Tibial nerve (tissue), 4 donors: ENCODE measurements at regions not wholly inside any gene's neighbourhood (a gene's known extent, or its start where the extent isn't known, plus 50 kb on each side); places are given as distances from the start of the nearest gene placed in this dataset.

Source experiments
- DNase-seq, 2 donors: peaks; one replicate each; pipeline ENCODE4 v3.0.0-alpha.2; 2019; ENCODE audit warnings: low spot score in 2 of 2
- H3K27ac ChIP-seq, 4 donors: fragments of 200-600 bp; sonication (generic) in 3 of 4; one replicate each; pipeline ENCODE4 v1.5.1; 2017 to 2019; ENCODE audit warnings: mild to moderate bottlenecking in 1 of 4
- H3K27me3 ChIP-seq, 2 donors: fragments of 200-600 bp; sonication (generic) in 1 of 2; one replicate each; pipeline versions ENCODE4 v1.5.1 to v1.6.0; 2017 to 2019
- H3K36me3 ChIP-seq, 3 donors: fragments of 200-600 bp; sonication (generic); one replicate each; pipeline ENCODE4 v1.5.1; 2018 to 2019
- H3K4me1 ChIP-seq, 4 donors: fragments of 200-600 bp; sonication (generic) in 3 of 4; one replicate each; pipeline ENCODE4 v1.5.1; 2017 to 2019
- H3K4me3 ChIP-seq, 4 donors: fragments of 200-600 bp; sonication (generic) in 3 of 4; one replicate each; pipeline ENCODE4 v1.5.1; 2017 to 2019; ENCODE audit warnings: mild to moderate bottlenecking in 1 of 4, moderate library complexity in 1 of 4
- H3K9me3 ChIP-seq, 4 donors: fragments of 200-600 bp; sonication (generic) in 3 of 4; one replicate each; pipeline ENCODE4 v1.5.1; 2017 to 2019
- EP300 ChIP-seq, 2 donors: sonication (generic); formaldehyde crosslinking; IDR thresholded peaks; one replicate each; pipeline ENCODE4 v1.6.1; 2017; ENCODE audit warnings: antibody characterized with exemption in 2 of 2, mild to moderate bottlenecking in 1 of 2
- POLR2A ChIP-seq, 2 donors: fragments of 450-650 bp; IDR thresholded peaks; one replicate each; pipeline ENCODE4 v1.6.1; 2017; ENCODE audit warnings: antibody characterized with exemption in 2 of 2, mild to moderate bottlenecking in 2 of 2, moderate library complexity in 2 of 2
- WGBS, 2 donors: methylation state at CpG; one replicate each; pipeline ENCODE4 v1.1.5; 2018; 5-methylcytosine and 5-hydroxymethylcytosine counted together
- TF ChIP-seq, protein P1 (sequence below), 5 experiments: fragments of 200-600 bp in 3 of 5; fragments of 450-650 bp in 2 of 5; sonication (generic) in 3 of 5; IDR thresholded peaks; one replicate each; pipeline ENCODE4 v1.5.1; 2016 to 2019; ENCODE audit warnings: antibody characterized with exemption in 5 of 5, mild to moderate bottlenecking in 3 of 5, moderate library complexity in 2 of 5

DNA sequence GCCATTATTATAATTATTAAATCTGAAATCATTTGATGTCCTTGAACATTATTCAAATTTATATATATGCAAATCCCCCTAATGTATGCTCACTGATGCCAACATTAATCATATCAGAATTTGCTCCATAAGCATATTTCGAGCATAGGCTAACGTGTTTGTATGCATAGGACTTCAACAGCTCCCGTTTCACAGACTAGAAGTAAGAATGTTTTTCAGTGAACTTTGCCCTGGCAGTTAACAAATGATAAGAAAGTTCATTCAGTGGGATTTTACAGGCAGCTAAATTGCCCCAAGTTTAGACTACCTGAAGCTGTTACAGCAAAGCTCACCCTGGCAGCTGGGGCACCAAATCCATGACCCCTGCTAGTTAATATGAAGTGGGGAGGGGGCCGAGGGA is 272.0 kb downstream of the LNPK start:
- H3K4me3 ChIP-seq = no peak overlapping the region
- no peak overlapping the region for H3K27ac ChIP-seq
- TF ChIP-seq POLR2A (IDR thresholded peaks at IDR 0.05) (no peak), EP300 (IDR thresholded peaks at IDR 0.05) (no peak)
- TF ChIP-seq, protein P1, sequence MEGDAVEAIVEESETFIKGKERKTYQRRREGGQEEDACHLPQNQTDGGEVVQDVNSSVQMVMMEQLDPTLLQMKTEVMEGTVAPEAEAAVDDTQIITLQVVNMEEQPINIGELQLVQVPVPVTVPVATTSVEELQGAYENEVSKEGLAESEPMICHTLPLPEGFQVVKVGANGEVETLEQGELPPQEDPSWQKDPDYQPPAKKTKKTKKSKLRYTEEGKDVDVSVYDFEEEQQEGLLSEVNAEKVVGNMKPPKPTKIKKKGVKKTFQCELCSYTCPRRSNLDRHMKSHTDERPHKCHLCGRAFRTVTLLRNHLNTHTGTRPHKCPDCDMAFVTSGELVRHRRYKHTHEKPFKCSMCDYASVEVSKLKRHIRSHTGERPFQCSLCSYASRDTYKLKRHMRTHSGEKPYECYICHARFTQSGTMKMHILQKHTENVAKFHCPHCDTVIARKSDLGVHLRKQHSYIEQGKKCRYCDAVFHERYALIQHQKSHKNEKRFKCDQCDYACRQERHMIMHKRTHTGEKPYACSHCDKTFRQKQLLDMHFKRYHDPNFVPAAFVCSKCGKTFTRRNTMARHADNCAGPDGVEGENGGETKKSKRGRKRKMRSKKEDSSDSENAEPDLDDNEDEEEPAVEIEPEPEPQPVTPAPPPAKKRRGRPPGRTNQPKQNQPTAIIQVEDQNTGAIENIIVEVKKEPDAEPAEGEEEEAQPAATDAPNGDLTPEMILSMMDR (IDR thresholded peaks at IDR 0.05) = no peak
- H3K9me3 ChIP-seq = no peaks in the 10 kb centered on the region
- no peak for DNase-seq
- 37 to 42% methylated on average over 4 of the region's 4 CpGs for WGBS, 2 donors
- no peaks in the 10 kb centered on the region for H3K4me1 ChIP-seq
- H3K27me3 ChIP-seq = no peaks in the 10 kb centered on the region
- no peaks in the 10 kb centered on the region for H3K36me3 ChIP-seq

DNA sequence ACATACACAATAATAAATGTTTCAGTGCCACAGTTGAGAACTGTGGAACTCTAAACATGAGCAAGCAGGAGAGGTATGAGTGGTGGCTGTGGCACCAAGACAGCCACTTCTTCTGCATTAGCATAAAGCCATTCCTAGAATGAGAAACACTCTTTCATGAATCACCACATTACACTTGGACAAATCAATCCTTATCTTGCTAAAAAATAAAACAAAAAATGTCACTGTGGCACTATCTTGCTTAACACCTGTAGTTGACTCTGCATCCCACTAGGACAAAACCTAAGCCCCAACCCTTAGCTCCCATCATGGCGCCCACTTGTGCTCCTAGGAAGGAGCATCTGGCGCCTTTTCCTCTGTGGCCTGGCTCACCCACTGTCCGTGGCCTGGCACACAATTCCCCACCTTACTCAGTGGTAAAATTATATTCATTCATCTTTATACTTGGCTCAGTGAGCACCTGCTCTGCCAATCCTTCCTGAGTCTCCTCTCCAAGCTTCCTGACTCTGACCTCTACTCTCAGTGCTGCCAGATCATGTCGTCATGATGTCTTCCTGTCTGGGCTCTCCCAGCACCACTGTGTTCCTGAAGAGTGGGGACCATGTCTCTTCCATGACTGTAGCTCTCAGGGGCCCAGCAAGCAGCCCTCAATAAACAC is 272.9 kb downstream of the LNPK start:
- Histone ChIP-seq H3K4me3 (no peak overlapping the region), H3K4me1 (no peaks in the 10 kb centered on the region)
- WGBS, 2 donors = 87 to 91% methylated on average over 4 of the region's 4 CpGs

DNA sequence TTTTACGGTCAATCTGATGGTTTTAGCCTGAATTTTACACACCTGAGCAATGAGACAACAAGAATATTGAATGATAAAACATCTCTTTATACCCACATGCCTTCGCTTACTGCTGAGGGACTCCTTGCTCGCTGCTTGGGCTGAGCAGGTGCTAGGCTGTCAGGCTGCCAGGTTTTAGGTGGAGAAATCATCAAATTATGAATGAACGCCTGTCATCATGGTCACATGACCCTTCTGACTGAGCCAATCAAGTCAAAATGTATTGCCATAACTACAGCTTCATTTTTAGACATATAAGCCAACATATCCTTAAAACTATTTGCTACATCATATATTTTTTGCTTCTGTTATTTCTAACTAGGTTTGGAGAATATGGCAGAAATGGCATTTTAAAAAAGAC is 274.0 kb downstream of the LNPK start:
- TF ChIP-seq POLR2A (IDR thresholded peaks at IDR 0.05) (no peak), EP300 (IDR thresholded peaks at IDR 0.05) (no peak)
- TF ChIP-seq, protein P1 (IDR thresholded peaks at IDR 0.05) = no peak
- H3K4me1 ChIP-seq = no peaks in the 10 kb centered on the region
- no peaks in the 10 kb centered on the region for H3K27me3 ChIP-seq
- DNase-seq = no peak
- H3K36me3 ChIP-seq = no peaks in the 10 kb centered on the region
- H3K9me3 ChIP-seq = peaks cover 0 to 6% (median 0%) of the 10 kb centered on the region in 4 donors
- 83 to 84% methylated on average over 4 of the region's 4 CpGs for WGBS, 2 donors
- H3K4me3 ChIP-seq = no peak overlapping the region
- H3K27ac ChIP-seq = no peak overlapping the region

More for the DNA sequence above, 272.9 kb downstream of the LNPK start:
- H3K27me3 ChIP-seq = no peaks in the 10 kb centered on the region
- TF ChIP-seq POLR2A (IDR thresholded peaks at IDR 0.05) (no peak), EP300 (IDR thresholded peaks at IDR 0.05) (no peak)
- TF ChIP-seq, protein P1 (IDR thresholded peaks at IDR 0.05) = no peak
- H3K27ac ChIP-seq = no peak overlapping the region
- no peaks in the 10 kb centered on the region for H3K9me3 ChIP-seq
- H3K36me3 ChIP-seq = no peaks in the 10 kb centered on the region
- DNase-seq = no peak

DNA sequence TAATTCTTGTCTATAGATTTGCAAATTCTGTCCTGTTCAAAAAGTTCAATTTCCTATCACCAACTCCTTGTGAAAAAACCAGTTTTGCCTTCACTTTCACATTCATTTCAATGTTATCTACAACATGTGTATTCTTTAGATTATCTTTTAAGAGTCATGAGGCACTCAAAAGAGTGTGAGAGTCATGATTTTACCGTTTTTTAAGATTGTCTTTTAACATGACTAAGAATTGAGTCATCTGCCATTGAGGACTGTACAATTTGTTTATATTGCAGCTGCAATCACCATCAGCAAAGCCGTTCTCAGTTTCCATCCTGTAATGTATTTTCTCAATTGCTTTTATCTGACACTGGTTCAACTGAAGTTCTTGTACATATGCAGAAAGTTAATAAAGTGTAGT is 275.8 kb downstream of the LNPK start:
- H3K4me1 ChIP-seq = no peaks in the 10 kb centered on the region
- TF ChIP-seq POLR2A (IDR thresholded peaks at IDR 0.05) (no peak), EP300 (IDR thresholded peaks at IDR 0.05) (no peak)
- TF ChIP-seq, protein P1 (IDR thresholded peaks at IDR 0.05) = no peak
- no peak overlapping the region for H3K4me3 ChIP-seq
- H3K27ac ChIP-seq = no peak overlapping the region
- H3K36me3 ChIP-seq = no peaks in the 10 kb centered on the region
- peaks cover 0 to 11% (median 0%) of the 10 kb centered on the region in 4 donors for H3K9me3 ChIP-seq
- WGBS, 2 donors = 39 to 48% methylated on average over 2 of the region's 2 CpGs
- no peak for DNase-seq
- no peaks in the 10 kb centered on the region for H3K27me3 ChIP-seq

DNA sequence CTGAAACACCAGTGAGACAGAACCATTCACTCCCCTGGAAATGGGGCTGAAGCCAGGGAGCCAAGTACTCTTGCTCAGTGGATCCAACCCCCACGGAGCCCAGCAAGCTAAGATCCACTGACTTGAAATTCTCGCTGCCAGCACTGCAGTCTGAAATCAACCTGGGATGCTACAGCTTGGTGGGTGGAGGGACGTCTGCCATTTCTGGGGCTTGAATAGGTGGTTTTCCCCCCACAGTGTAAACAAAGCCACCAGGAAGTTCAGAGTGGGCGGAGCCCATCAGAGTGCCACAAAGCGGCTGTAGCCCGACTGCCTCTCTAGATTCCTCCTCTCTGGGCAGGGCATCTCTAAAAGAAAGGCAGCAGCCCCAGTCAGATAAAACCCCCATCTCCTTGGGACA is 292.8 kb downstream of the LNPK start:
- WGBS, 2 donors = 58 to 76% methylated on average over 6 of the region's 6 CpGs
- H3K36me3 ChIP-seq = no peaks in the 10 kb centered on the region
- TF ChIP-seq POLR2A (IDR thresholded peaks at IDR 0.05) (no peak), EP300 (IDR thresholded peaks at IDR 0.05) (no peak)
- TF ChIP-seq, protein P1 (IDR thresholded peaks at IDR 0.05) = no peak
- no peak for DNase-seq
- H3K9me3 ChIP-seq = peaks cover 0 to 9% (median 0%) of the 10 kb centered on the region in 4 donors
- peaks cover 0 to 5% of the 10 kb centered on the region in 2 donors for H3K27me3 ChIP-seq
- H3K27ac ChIP-seq = no peak overlapping the region
- H3K4me3 ChIP-seq = no peak overlapping the region
- no peaks in the 10 kb centered on the region for H3K4me1 ChIP-seq
